ENCODE measurements at regions not wholly inside any gene's neighbourhood (a gene's known extent, or its start where the extent isn't known, plus 50 kb on each side); places are given as distances from the start of the nearest gene placed in this dataset.

GRCh38 chr13:94946039-94946438, 233.7 kb upstream of the SOX21 start:
- no peak for TF ChIP-seq CTCF (IDR thresholded peaks at IDR 0.05)
- TF ChIP-seq POLR2A (IDR thresholded peaks at IDR 0.05), result no peak

Measured in esophagus squamous epithelium (tissue), 4 donors.